ENCODE measurements at regions not wholly inside any gene's neighbourhood (a gene's known extent, or its start where the extent isn't known, plus 50 kb on each side); places are given as distances from the start of the nearest gene placed in this dataset.

DNA sequence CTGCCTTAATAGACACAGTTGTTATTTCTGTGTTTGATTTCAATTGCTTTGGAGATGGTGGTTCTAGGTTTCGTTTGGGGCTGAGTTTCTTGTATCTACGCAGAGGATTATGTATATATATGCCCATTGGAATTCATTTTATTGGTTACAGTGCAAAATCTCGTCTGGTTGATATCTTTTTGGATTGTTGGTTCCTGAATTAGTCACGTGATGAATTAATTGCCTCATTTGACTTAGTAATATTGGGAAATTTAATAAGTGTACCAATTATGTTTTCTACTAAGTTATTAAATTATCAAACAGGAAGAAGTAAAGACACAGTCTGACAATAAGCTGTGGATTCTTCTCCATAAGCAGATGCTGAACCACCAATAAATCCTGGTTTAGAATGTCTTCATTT is 467.9 kb upstream of the TENM3 start:
- no peak overlapping the region for H2AFZ ChIP-seq (ENCODE audit: low read depth, low read length, poor library complexity, severe bottlenecking)
- no peak overlapping the region for H3K4me2 ChIP-seq (ENCODE audit: low read length)
- ChIA-PET POLR2A (no interaction called here), RAD21 (ENCODE audit: low non-redundant PET in 1 of 2, low total read pairs in 2 of 2, uncharacterized antibody in 2 of 2, unreplicated experiment in 2 of 2) (no interaction called here), CTCF (no interaction called here)
- no peak overlapping the region for H3K4me3 ChIP-seq (replicated peaks in 1 of 2; ENCODE audit: low read depth in 1 of 2, low read length in 2 of 2)
- no peaks in the 10 kb centered on the region; the same call in 1 of the 2 replicates for H3K27me3 ChIP-seq (ENCODE audit: insufficient read depth, low read length)
- no peak overlapping the region for H3K9ac ChIP-seq (ENCODE audit: low read length)
- H4K20me1 ChIP-seq (ENCODE audit: insufficient read depth), result no peaks in the 10 kb centered on the region
- DNase-seq (ENCODE audit: low read depth, low spot score), result no peak
- no peaks in the 10 kb centered on the region for H3K9me2 ChIP-seq (ENCODE audit: insufficient read depth)
- H3K4me1 ChIP-seq (ENCODE audit: control insufficient read depth in 1 of 2, insufficient read depth in 2 of 2, low read length in 2 of 2), result no peaks in the 10 kb centered on the region
- H3K36me3 ChIP-seq (ENCODE audit: control insufficient read depth in 1 of 2, insufficient read depth in 2 of 2, low read length in 2 of 2), result no peaks in the 10 kb centered on the region; a peak in 1 of 4 replicates
- intact Hi-C loops (cut with micrococcal nuclease), result no loop called here
- no peak overlapping the region for H3K27ac ChIP-seq (ENCODE audit: low read depth, low read length)
- H3K79me2 ChIP-seq (ENCODE audit: insufficient read depth, low read length), result no peaks in the 10 kb centered on the region
- BruUV-seq (replicated peaks), result no TSS peak
- TF ChIP-seq EZH2phosphoT487 (IDR thresholded peaks at IDR 0.05; ENCODE audit: borderline replicate concordance) (no peak), SIN3A (IDR thresholded peaks at IDR 0.05; ENCODE audit: low read depth) (no peak), EZH2 (IDR thresholded peaks at IDR 0.05) (no peak), TCF7L2 (IDR thresholded peaks at IDR 0.05; ENCODE audit: borderline replicate concordance, extremely low read depth, insufficient read depth, insufficient read length) (no peak), CEBPB (IDR thresholded peaks at IDR 0.05; ENCODE audit: low read depth) (no peak), YY1 (IDR thresholded peaks at IDR 0.05; ENCODE audit: extremely low read depth, insufficient replicate concordance, low read depth, low read length) (no peak), JUND (IDR thresholded peaks at IDR 0.05) (no peak), POLR2AphosphoS5 (IDR thresholded peaks at IDR 0.05; ENCODE audit: low read depth, low read length) (no peak)
- TF ChIP-seq, protein P1, sequence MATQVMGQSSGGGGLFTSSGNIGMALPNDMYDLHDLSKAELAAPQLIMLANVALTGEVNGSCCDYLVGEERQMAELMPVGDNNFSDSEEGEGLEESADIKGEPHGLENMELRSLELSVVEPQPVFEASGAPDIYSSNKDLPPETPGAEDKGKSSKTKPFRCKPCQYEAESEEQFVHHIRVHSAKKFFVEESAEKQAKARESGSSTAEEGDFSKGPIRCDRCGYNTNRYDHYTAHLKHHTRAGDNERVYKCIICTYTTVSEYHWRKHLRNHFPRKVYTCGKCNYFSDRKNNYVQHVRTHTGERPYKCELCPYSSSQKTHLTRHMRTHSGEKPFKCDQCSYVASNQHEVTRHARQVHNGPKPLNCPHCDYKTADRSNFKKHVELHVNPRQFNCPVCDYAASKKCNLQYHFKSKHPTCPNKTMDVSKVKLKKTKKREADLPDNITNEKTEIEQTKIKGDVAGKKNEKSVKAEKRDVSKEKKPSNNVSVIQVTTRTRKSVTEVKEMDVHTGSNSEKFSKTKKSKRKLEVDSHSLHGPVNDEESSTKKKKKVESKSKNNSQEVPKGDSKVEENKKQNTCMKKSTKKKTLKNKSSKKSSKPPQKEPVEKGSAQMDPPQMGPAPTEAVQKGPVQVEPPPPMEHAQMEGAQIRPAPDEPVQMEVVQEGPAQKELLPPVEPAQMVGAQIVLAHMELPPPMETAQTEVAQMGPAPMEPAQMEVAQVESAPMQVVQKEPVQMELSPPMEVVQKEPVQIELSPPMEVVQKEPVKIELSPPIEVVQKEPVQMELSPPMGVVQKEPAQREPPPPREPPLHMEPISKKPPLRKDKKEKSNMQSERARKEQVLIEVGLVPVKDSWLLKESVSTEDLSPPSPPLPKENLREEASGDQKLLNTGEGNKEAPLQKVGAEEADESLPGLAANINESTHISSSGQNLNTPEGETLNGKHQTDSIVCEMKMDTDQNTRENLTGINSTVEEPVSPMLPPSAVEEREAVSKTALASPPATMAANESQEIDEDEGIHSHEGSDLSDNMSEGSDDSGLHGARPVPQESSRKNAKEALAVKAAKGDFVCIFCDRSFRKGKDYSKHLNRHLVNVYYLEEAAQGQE (IDR thresholded peaks at IDR 0.05; ENCODE audit: low read depth), result no peak
- TF ChIP-seq, protein P2, sequence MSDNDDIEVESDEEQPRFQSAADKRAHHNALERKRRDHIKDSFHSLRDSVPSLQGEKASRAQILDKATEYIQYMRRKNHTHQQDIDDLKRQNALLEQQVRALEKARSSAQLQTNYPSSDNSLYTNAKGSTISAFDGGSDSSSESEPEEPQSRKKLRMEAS (IDR thresholded peaks at IDR 0.05), result no peak
- TF ChIP-seq, protein P3, sequence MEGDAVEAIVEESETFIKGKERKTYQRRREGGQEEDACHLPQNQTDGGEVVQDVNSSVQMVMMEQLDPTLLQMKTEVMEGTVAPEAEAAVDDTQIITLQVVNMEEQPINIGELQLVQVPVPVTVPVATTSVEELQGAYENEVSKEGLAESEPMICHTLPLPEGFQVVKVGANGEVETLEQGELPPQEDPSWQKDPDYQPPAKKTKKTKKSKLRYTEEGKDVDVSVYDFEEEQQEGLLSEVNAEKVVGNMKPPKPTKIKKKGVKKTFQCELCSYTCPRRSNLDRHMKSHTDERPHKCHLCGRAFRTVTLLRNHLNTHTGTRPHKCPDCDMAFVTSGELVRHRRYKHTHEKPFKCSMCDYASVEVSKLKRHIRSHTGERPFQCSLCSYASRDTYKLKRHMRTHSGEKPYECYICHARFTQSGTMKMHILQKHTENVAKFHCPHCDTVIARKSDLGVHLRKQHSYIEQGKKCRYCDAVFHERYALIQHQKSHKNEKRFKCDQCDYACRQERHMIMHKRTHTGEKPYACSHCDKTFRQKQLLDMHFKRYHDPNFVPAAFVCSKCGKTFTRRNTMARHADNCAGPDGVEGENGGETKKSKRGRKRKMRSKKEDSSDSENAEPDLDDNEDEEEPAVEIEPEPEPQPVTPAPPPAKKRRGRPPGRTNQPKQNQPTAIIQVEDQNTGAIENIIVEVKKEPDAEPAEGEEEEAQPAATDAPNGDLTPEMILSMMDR (IDR thresholded peaks at IDR 0.05 in 2 of 3, conservative IDR thresholded peaks at IDR 0.05 in 1 of 3; ENCODE audit: borderline replicate concordance in 1 of 3, insufficient read depth in 1 of 3, low read depth in 2 of 3, low read length in 2 of 3), result no peak
- no peak for ATAC-seq
- H3K9me3 ChIP-seq (ENCODE audit: control insufficient read depth in 1 of 2, insufficient read depth in 1 of 2, low read depth in 1 of 2, low read length in 2 of 2), result no peaks in the 10 kb centered on the region

All from HCT116 (cell line).